Gastroesophageal sphincter (tissue), 3 donors: ENCODE measurements at regions not wholly inside any gene's neighbourhood (a gene's known extent, or its start where the extent isn't known, plus 50 kb on each side); places are given as distances from the start of the nearest gene placed in this dataset.

Experiments used
- EP300 ChIP-seq: sonication (generic); formaldehyde crosslinking; IDR thresholded peaks from one replicate; pipeline ENCODE4 v1.6.1; 2017; ENCODE audit warnings: antibody characterized with exemption, mild to moderate bottlenecking
- POLR2A ChIP-seq, 2 donors: fragments of 450-650 bp; IDR thresholded peaks; one replicate each; pipeline ENCODE4 v1.6.1; 2017; ENCODE audit warnings: antibody characterized with exemption in 2 of 2, mild to moderate bottlenecking in 2 of 2, moderate library complexity in 1 of 2
- POLR2AphosphoS5 ChIP-seq: sonication (generic); formaldehyde crosslinking; IDR thresholded peaks from one replicate; pipeline ENCODE4 v1.6.1; 2017; ENCODE audit warnings: antibody characterized with exemption
- TF ChIP-seq, protein P1 (sequence below), 4 experiments: fragments of 200-600 bp in 2 of 4; fragments of 450-650 bp in 2 of 4; sonication (generic) in 1 of 4; IDR thresholded peaks; one replicate each; pipeline ENCODE4 v1.5.1; 2017 to 2019; ENCODE audit warnings: antibody characterized with exemption in 4 of 4, mild to moderate bottlenecking in 2 of 4, moderate library complexity in 2 of 4

GRCh38 chr10:9951481-9952257, 1066.0 kb upstream of the CELF2 start:
- TF ChIP-seq, protein P1, sequence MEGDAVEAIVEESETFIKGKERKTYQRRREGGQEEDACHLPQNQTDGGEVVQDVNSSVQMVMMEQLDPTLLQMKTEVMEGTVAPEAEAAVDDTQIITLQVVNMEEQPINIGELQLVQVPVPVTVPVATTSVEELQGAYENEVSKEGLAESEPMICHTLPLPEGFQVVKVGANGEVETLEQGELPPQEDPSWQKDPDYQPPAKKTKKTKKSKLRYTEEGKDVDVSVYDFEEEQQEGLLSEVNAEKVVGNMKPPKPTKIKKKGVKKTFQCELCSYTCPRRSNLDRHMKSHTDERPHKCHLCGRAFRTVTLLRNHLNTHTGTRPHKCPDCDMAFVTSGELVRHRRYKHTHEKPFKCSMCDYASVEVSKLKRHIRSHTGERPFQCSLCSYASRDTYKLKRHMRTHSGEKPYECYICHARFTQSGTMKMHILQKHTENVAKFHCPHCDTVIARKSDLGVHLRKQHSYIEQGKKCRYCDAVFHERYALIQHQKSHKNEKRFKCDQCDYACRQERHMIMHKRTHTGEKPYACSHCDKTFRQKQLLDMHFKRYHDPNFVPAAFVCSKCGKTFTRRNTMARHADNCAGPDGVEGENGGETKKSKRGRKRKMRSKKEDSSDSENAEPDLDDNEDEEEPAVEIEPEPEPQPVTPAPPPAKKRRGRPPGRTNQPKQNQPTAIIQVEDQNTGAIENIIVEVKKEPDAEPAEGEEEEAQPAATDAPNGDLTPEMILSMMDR (IDR thresholded peaks at IDR 0.05): no peak
- TF ChIP-seq POLR2A (IDR thresholded peaks at IDR 0.05): no peak
- no peak for TF ChIP-seq EP300
- TF ChIP-seq POLR2AphosphoS5: no peak
